ENCODE measurements at regions not wholly inside any gene's neighbourhood (a gene's known extent, or its start where the extent isn't known, plus 50 kb on each side); places are given as distances from the start of the nearest gene placed in this dataset.

DNA sequence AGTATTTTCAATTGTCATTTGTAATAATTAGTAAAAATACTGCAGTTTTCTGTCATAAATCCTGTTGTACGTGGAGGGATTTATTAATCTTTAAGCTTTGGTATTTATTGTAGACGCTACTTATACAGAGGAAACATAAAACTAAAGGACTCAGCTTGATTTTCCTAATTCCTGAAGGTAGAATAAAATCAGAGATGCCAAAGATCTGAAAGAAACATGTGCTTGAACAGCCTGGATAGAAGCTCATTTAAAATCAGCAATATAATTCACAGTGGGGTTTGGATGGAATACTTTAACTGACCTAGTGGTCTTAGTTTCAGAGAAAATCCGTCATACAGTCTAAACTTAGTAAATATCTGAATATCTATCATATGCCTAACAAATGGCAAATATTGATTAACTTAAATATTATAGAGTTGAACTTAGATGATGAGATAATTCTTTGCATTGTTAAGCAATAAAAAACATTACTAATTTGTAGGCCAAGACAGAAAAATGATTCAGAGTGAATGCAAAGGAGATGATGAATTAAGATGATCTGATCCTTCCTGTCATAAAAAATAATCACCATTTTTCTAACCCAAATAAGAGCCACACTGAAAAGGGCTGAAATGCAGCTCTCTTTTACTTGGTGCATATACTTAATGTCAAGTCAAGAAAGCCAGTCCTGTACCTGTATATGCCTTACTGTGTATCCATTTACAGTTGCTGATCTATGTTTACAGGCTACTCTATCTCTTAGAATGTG, 397.1 kb upstream of the DCN start:
- TF ChIP-seq, protein P1, sequence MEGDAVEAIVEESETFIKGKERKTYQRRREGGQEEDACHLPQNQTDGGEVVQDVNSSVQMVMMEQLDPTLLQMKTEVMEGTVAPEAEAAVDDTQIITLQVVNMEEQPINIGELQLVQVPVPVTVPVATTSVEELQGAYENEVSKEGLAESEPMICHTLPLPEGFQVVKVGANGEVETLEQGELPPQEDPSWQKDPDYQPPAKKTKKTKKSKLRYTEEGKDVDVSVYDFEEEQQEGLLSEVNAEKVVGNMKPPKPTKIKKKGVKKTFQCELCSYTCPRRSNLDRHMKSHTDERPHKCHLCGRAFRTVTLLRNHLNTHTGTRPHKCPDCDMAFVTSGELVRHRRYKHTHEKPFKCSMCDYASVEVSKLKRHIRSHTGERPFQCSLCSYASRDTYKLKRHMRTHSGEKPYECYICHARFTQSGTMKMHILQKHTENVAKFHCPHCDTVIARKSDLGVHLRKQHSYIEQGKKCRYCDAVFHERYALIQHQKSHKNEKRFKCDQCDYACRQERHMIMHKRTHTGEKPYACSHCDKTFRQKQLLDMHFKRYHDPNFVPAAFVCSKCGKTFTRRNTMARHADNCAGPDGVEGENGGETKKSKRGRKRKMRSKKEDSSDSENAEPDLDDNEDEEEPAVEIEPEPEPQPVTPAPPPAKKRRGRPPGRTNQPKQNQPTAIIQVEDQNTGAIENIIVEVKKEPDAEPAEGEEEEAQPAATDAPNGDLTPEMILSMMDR (IDR thresholded peaks at IDR 0.05), result no peak
- no peak for TF ChIP-seq POLR2A (IDR thresholded peaks at IDR 0.05)

Data from right lobe of liver (tissue), 4 donors.